ENCODE measurements at regions not wholly inside any gene's neighbourhood (a gene's known extent, or its start where the extent isn't known, plus 50 kb on each side); places are given as distances from the start of the nearest gene placed in this dataset.

- H3K4me3 Mint-ChIP-seq, result no peak overlapping the region
- H3K36me3 ChIP-seq (ENCODE audit: insufficient read depth, low read length), result no peaks in the 10 kb centered on the region
- H3K36me3 Mint-ChIP-seq (ENCODE audit: low read depth), result no peaks in the 10 kb centered on the region
- ChIA-PET CTCF (no interaction called here), POLR2A (no interaction called here)
- no peaks in the 10 kb centered on the region for H3K27me3 ChIP-seq (ENCODE audit: control insufficient read depth in 1 of 2, insufficient read depth in 2 of 2, low read length in 2 of 2)
- no peak overlapping the region for H3K27ac ChIP-seq (ENCODE audit: low read depth in 1 of 2, low read length in 2 of 2)
- intact Hi-C loops (cut with DNase I, micrococcal nuclease), result no loop called here
- H3K9me3 ChIP-seq (ENCODE audit: control insufficient read depth in 1 of 2, insufficient read depth in 1 of 2, low read length in 2 of 2), result no peaks in the 10 kb centered on the region
- no peaks in the 10 kb centered on the region for H3K9me3 Mint-ChIP-seq
- no peaks in the 10 kb centered on the region for H3K4me1 Mint-ChIP-seq (ENCODE audit: low read depth)
- no peak overlapping the region for H3K27ac Mint-ChIP-seq
- ATAC-seq (ENCODE audit: poor library complexity), result no peak
- no peak for DNase-seq
- no peak overlapping the region for H3K4me3 ChIP-seq (ENCODE audit: low read length)
- H3K27me3 Mint-ChIP-seq, result peaks cover 20% of the 10 kb centered on the region
- TF ChIP-seq, protein P1, sequence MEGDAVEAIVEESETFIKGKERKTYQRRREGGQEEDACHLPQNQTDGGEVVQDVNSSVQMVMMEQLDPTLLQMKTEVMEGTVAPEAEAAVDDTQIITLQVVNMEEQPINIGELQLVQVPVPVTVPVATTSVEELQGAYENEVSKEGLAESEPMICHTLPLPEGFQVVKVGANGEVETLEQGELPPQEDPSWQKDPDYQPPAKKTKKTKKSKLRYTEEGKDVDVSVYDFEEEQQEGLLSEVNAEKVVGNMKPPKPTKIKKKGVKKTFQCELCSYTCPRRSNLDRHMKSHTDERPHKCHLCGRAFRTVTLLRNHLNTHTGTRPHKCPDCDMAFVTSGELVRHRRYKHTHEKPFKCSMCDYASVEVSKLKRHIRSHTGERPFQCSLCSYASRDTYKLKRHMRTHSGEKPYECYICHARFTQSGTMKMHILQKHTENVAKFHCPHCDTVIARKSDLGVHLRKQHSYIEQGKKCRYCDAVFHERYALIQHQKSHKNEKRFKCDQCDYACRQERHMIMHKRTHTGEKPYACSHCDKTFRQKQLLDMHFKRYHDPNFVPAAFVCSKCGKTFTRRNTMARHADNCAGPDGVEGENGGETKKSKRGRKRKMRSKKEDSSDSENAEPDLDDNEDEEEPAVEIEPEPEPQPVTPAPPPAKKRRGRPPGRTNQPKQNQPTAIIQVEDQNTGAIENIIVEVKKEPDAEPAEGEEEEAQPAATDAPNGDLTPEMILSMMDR (IDR thresholded peaks at IDR 0.05), result no peak
- H3K4me1 ChIP-seq (ENCODE audit: insufficient read depth, low read length), result no peaks in the 10 kb centered on the region
Observed at GRCh38 chr7:25347360-25348066, 119.2 kb upstream of the NPVF start.

GRCh38 chr7:25348104-25348503, 119.8 kb upstream of the NPVF start:
- ATAC-seq (ENCODE audit: poor library complexity) (no peak), DNase-seq (no peak)
- no peaks in the 10 kb centered on the region for H3K9me3 Mint-ChIP-seq
- POLR2A ChIA-PET, result no interaction called here
- CTCF ChIA-PET, result no interaction called here
- Histone ChIP-seq H3K4me3 (ENCODE audit: low read length) (no peak overlapping the region), H3K9me3 (ENCODE audit: control insufficient read depth in 1 of 2, insufficient read depth in 1 of 2, low read length in 2 of 2) (no peaks in the 10 kb centered on the region), H3K4me1 (ENCODE audit: insufficient read depth, low read length) (no peaks in the 10 kb centered on the region), H3K36me3 (ENCODE audit: insufficient read depth, low read length) (no peaks in the 10 kb centered on the region), H3K27me3 (ENCODE audit: control insufficient read depth in 1 of 2, insufficient read depth in 2 of 2, low read length in 2 of 2) (no peaks in the 10 kb centered on the region), H3K27ac (ENCODE audit: low read depth in 1 of 2, low read length in 2 of 2) (no peak overlapping the region)
- H3K27ac Mint-ChIP-seq, result no peak overlapping the region
- peaks cover 20% of the 10 kb centered on the region for H3K27me3 Mint-ChIP-seq
- intact Hi-C loops (cut with DNase I, micrococcal nuclease), result no loop called here
- TF ChIP-seq, protein P1 (IDR thresholded peaks at IDR 0.05), result no peak
- no peaks in the 10 kb centered on the region for H3K4me1 Mint-ChIP-seq (ENCODE audit: low read depth)
- H3K36me3 Mint-ChIP-seq (ENCODE audit: low read depth), result no peaks in the 10 kb centered on the region
- H3K4me3 Mint-ChIP-seq, result no peak overlapping the region

- Mint-ChIP-seq H3K27ac (no peak overlapping the region), H3K27me3 (peaks cover 20% of the 10 kb centered on the region), H3K4me1 (ENCODE audit: low read depth) (peaks cover 5% of the 10 kb centered on the region), H3K9me3 (no peaks in the 10 kb centered on the region), H3K4me3 (no peak overlapping the region), H3K36me3 (ENCODE audit: low read depth) (no peaks in the 10 kb centered on the region)
- H3K27ac ChIP-seq (ENCODE audit: low read depth in 1 of 2, low read length in 2 of 2), result no peak overlapping the region
- no peaks in the 10 kb centered on the region for H3K36me3 ChIP-seq (ENCODE audit: insufficient read depth, low read length)
- H3K4me1 ChIP-seq (ENCODE audit: insufficient read depth, low read length), result no peaks in the 10 kb centered on the region
- ChIA-PET CTCF (no interaction called here), POLR2A (interaction anchor here (0.7 kb wide), 1 partner anchor 33 kb away, joined by 3 read pairs; no protein-coding TSS in a partner anchor)
- H3K27me3 ChIP-seq (ENCODE audit: control insufficient read depth in 1 of 2, insufficient read depth in 2 of 2, low read length in 2 of 2), result no peaks in the 10 kb centered on the region
- TF ChIP-seq, protein P1 (IDR thresholded peaks at IDR 0.05), result no peak
- H3K9me3 ChIP-seq (ENCODE audit: control insufficient read depth in 1 of 2, insufficient read depth in 1 of 2, low read length in 2 of 2), result no peaks in the 10 kb centered on the region
- H3K4me3 ChIP-seq (ENCODE audit: low read length), result no peak overlapping the region
- DNase-seq, result no peak
- intact Hi-C loops (cut with DNase I, micrococcal nuclease), result no loop called here
- ATAC-seq (ENCODE audit: poor library complexity), result no peak
Observed at GRCh38 chr7:25349283-25350017, 121.2 kb upstream of the NPVF start.
